CD14-positive monocyte (primary cell): ENCODE measurements at regions not wholly inside any gene's neighbourhood (a gene's known extent, or its start where the extent isn't known, plus 50 kb on each side); places are given as distances from the start of the nearest gene placed in this dataset.

ENCODE experiments used
- DNase-seq, 3 donors: peaks; one replicate each; pipeline ENCODE4 v3.0.0-alpha.2; 2011 to 2022
- H2AFZ ChIP-seq: 2 replicates; pipeline ENCODE4 v1.6.0; 2012; ENCODE audit warnings: mild to moderate bottlenecking, low read depth, low read length, inconsistent platforms; ENCODE audit not compliant: insufficient read depth, poor library complexity, severe bottlenecking
- H3K27ac ChIP-seq, 2 donors: 1 replicate in 1 of 2; 2 replicates in 1 of 2; pipeline ENCODE4 v1.5.1; 2012 to 2013; ENCODE audit warnings: low read length in 2 of 2, control low read depth in 1 of 2, inconsistent platforms in 1 of 2, low read depth in 1 of 2, mild to moderate bottlenecking in 1 of 2
- H3K27me3 ChIP-seq, 2 donors: one replicate each; pipeline versions ENCODE4 v1.6.0 to v1.6.1; 2011 to 2013; ENCODE audit warnings: low read length in 2 of 2; ENCODE audit not compliant: control insufficient read depth in 2 of 2, insufficient read depth in 2 of 2
- H3K36me3 ChIP-seq, 2 donors: replicated peaks in 1 of 2; 1 replicate in 1 of 2; 2 replicates in 1 of 2; pipeline versions ENCODE4 v1.5.1 to v1.6.1; 2012 to 2013; ENCODE audit warnings: low read length in 2 of 2, control low read depth in 1 of 2, inconsistent platforms in 1 of 2, mild to moderate bottlenecking in 1 of 2; ENCODE audit not compliant: insufficient read depth in 2 of 2, control insufficient read depth in 1 of 2
- H3K4me1 ChIP-seq, 2 donors: 1 replicate in 1 of 2; 2 replicates in 1 of 2; pipeline versions ENCODE4 v1.5.1 to v1.6.1; 2012 to 2013; ENCODE audit warnings: low read length in 2 of 2, control low read depth in 1 of 2, inconsistent platforms in 1 of 2, mild to moderate bottlenecking in 1 of 2, moderate library complexity in 1 of 2; ENCODE audit not compliant: insufficient read depth in 2 of 2, control insufficient read depth in 1 of 2
- H3K4me2 ChIP-seq: replicated peaks from 2 replicates; pipeline ENCODE3; 2012; ENCODE audit warnings: low read length, moderate library complexity, mild to moderate bottlenecking; ENCODE audit not compliant: poor library complexity, severe bottlenecking; ENCODE audit errors: extremely low read depth
- H3K4me3 ChIP-seq, 3 experiments: fragments of 200-600 bp in 1 of 3; sonication (generic) in 1 of 3; replicated peaks in 1 of 3; 1 replicate in 2 of 3; 2 replicates in 1 of 3; pipeline ENCODE4 v1.5.1; 2011 to 2013; ENCODE audit warnings: low read length in 3 of 3, mild to moderate bottlenecking in 3 of 3, control low read depth in 2 of 3, low read depth in 2 of 3, inconsistent platforms in 1 of 3, moderate library complexity in 1 of 3
- H3K79me2 ChIP-seq: 2 replicates; pipeline ENCODE4 v1.6.0; 2012; ENCODE audit warnings: mild to moderate bottlenecking, control low read depth, inconsistent platforms, low read length, moderate library complexity; ENCODE audit not compliant: insufficient read depth
- H3K9ac ChIP-seq: 2 replicates; pipeline ENCODE4 v1.6.0; 2017; ENCODE audit warnings: low read length, mild to moderate bottlenecking; ENCODE audit not compliant: insufficient read depth, poor library complexity, severe bottlenecking
- H3K9me3 ChIP-seq, 2 donors: replicated peaks in 1 of 2; 1 replicate in 1 of 2; 2 replicates in 1 of 2; pipeline versions ENCODE4 v1.5.1 to v1.6.1; 2012 to 2013; ENCODE audit warnings: low read length in 2 of 2, control low read depth in 1 of 2; ENCODE audit not compliant: control insufficient read depth in 1 of 2, insufficient read depth in 1 of 2
- H4K20me1 ChIP-seq: 2 replicates; pipeline ENCODE4 v1.6.0; 2012; ENCODE audit warnings: mild to moderate bottlenecking, low read length, control low read depth, moderate library complexity; ENCODE audit not compliant: insufficient read depth
- H3K27ac Mint-ChIP-seq, 7 donors: one replicate each; pipeline ENCODE4 v1.8.0; 2020; ENCODE audit warnings: mild to moderate bottlenecking in 7 of 7, mixed read lengths in 7 of 7, moderate library complexity in 6 of 7, inconsistent platforms in 2 of 7
- H3K27me3 Mint-ChIP-seq, 3 donors: one replicate each; pipeline ENCODE4 v1.8.0; 2021 to 2022; ENCODE audit warnings: low read depth in 3 of 3, mild to moderate bottlenecking in 3 of 3, mixed read lengths in 3 of 3, moderate library complexity in 3 of 3, inconsistent platforms in 1 of 3
- H3K36me3 Mint-ChIP-seq, 2 donors: one replicate each; pipeline ENCODE4 v1.8.0; 2020; ENCODE audit warnings: mixed read lengths in 2 of 2, inconsistent platforms in 1 of 2, mild to moderate bottlenecking in 1 of 2
- H3K4me1 Mint-ChIP-seq: one replicate; pipeline ENCODE4 v1.8.0; 2020; ENCODE audit warnings: mild to moderate bottlenecking, mixed read lengths
- H3K4me3 Mint-ChIP-seq, 2 donors: one replicate each; pipeline ENCODE4 v1.8.0; 2020; ENCODE audit warnings: mild to moderate bottlenecking in 2 of 2, mixed read lengths in 2 of 2, moderate library complexity in 1 of 2
- H3K9me3 Mint-ChIP-seq, 7 donors: one replicate each; pipeline ENCODE4 v1.8.0; 2020 to 2022; ENCODE audit warnings: mixed read lengths in 7 of 7, mild to moderate bottlenecking in 6 of 7, moderate library complexity in 6 of 7, inconsistent platforms in 2 of 7
- WGBS: methylation state at CpG from one replicate; pipeline ENCODE4 v1.1.5; 2013; ENCODE audit warnings: missing lambda C conversion rate; ENCODE audit not compliant: insufficient coverage; 5-methylcytosine and 5-hydroxymethylcytosine counted together
- intact Hi-C, 2 donors: fragments of 100-400 bp; cut with micrococcal nuclease; formaldehyde crosslinking; loops; one replicate each; pipeline versions ENCODE4 v1.15.0 to v1.15.1; 2023
- TF ChIP-seq, protein P1 (sequence below): fragments of 200-600 bp; IDR thresholded peaks from one replicate; pipeline ENCODE4 v1.8.0; 2022; ENCODE audit warnings: antibody characterized with exemption, mild to moderate bottlenecking

DNA sequence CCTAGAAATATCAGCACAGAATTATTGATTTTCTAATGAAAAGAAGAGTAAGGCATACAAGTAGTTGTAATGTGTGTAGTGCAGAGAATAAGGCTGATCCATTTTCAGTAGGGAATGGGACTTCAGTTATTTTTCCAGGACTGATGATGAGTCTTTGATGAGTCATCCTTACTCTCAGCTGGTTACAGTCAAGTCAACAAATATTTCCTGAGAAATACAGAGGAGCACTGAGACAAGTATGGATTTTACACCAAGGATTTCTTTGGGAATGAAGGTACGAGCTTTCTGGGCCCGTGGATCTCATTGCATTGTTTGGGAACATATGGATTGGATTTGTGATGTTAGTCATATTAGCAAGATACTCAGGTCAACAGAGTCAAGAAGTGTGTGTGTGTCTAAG, 502.7 kb downstream of the FGF9 start:
- intact Hi-C loops = no loop called here
- Histone ChIP-seq H3K27me3 (no peaks in the 10 kb centered on the region), H3K4me3 (no peak overlapping the region), H3K9me3 (no peaks in the 10 kb centered on the region), H3K4me2 (no peak overlapping the region), H3K79me2 (no peaks in the 10 kb centered on the region), H3K36me3 (no peaks in the 10 kb centered on the region), H3K4me1 (no peaks in the 10 kb centered on the region), H4K20me1 (no peaks in the 10 kb centered on the region), H3K27ac (no peak overlapping the region), H3K9ac (no peak overlapping the region), H2AFZ (no peak overlapping the region)
- WGBS = 100% methylated on average over 1 of the region's 2 CpGs
- TF ChIP-seq, protein P1, sequence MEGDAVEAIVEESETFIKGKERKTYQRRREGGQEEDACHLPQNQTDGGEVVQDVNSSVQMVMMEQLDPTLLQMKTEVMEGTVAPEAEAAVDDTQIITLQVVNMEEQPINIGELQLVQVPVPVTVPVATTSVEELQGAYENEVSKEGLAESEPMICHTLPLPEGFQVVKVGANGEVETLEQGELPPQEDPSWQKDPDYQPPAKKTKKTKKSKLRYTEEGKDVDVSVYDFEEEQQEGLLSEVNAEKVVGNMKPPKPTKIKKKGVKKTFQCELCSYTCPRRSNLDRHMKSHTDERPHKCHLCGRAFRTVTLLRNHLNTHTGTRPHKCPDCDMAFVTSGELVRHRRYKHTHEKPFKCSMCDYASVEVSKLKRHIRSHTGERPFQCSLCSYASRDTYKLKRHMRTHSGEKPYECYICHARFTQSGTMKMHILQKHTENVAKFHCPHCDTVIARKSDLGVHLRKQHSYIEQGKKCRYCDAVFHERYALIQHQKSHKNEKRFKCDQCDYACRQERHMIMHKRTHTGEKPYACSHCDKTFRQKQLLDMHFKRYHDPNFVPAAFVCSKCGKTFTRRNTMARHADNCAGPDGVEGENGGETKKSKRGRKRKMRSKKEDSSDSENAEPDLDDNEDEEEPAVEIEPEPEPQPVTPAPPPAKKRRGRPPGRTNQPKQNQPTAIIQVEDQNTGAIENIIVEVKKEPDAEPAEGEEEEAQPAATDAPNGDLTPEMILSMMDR = no peak
- Mint-ChIP-seq H3K9me3 (peaks cover 0 to 6% (median 2%) of the 10 kb centered on the region in 7 donors), H3K27ac (no peak overlapping the region), H3K4me1 (no peaks in the 10 kb centered on the region), H3K27me3 (peaks cover 1 to 6% (median 3%) of the 10 kb centered on the region in 3 donors), H3K4me3 (no peak overlapping the region), H3K36me3 (no peaks in the 10 kb centered on the region)
- no peak for DNase-seq

DNA sequence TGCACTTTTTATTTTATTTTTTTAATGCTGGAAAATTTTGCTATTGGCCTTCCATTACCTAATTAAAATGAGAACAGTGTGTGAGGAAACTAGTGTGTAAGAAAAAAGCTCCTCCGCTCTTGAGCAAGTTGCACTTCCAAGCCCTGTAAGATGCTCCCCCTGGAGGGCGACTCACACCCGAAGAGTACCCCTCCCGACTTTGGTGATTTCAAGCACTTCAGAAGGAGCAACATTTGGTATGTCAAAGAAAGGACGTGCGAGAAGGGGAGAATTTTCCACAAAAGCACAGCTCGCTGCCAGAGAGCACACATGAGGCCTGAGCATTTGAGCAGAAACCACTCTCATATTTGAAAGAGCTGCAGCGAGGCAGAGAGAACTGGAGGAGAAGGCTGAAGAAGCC, 504.4 kb downstream of the FGF9 start:
- 88% methylated on average over 4 of the region's 8 CpGs for WGBS

More for the DNA sequence above, 504.4 kb downstream of the FGF9 start:
- H2AFZ ChIP-seq = no peak overlapping the region
- H3K36me3 ChIP-seq = no peaks in the 10 kb centered on the region
- no peaks in the 10 kb centered on the region for H3K9me3 ChIP-seq
- TF ChIP-seq, protein P1 = no peak
- no peaks in the 10 kb centered on the region for H4K20me1 ChIP-seq
- H3K79me2 ChIP-seq = no peaks in the 10 kb centered on the region
- intact Hi-C loops = no loop called here
- H3K4me2 ChIP-seq = no peak overlapping the region
- no peak overlapping the region for H3K27ac ChIP-seq
- no peaks in the 10 kb centered on the region for H3K27me3 ChIP-seq
- H3K27me3 Mint-ChIP-seq = peaks cover 0 to 5% (median 0%) of the 10 kb centered on the region in 3 donors
- H3K9me3 Mint-ChIP-seq = peaks cover 0 to 6% (median 2%) of the 10 kb centered on the region in 7 donors
- no peaks in the 10 kb centered on the region for H3K4me1 Mint-ChIP-seq
- no peak overlapping the region for H3K27ac Mint-ChIP-seq
- DNase-seq = no peak
- H3K4me3 Mint-ChIP-seq = no peak overlapping the region
- no peak overlapping the region for H3K4me3 ChIP-seq
- H3K36me3 Mint-ChIP-seq = no peaks in the 10 kb centered on the region
- no peak overlapping the region for H3K9ac ChIP-seq
- no peaks in the 10 kb centered on the region for H3K4me1 ChIP-seq
